HCT116 (cell line): ENCODE measurements at regions not wholly inside any gene's neighbourhood (a gene's known extent, or its start where the extent isn't known, plus 50 kb on each side); places are given as distances from the start of the nearest gene placed in this dataset.

Source experiments
- ATAC-seq: fragments of 200-7000 bp; cut with Tn5 transposase; 2 replicates; pipeline ENCODE4 v1.9.1; 2020; ENCODE audit warnings: mild to moderate bottlenecking, moderate library complexity
- BruUV-seq: library from RNA; stranded (reverse); fragments of 400-500 nt; replicated peaks from 2 replicates; lab custom pipeline; 2021; lab: Mats Ljungman, UMichigan
- CTCF ChIA-PET: fragments of 300-600 bp; sonication (Branson Sonifier 250); formaldehyde crosslinking; loops from one replicate; lab custom pipeline; 2021; ENCODE audit warnings: antibody characterized with exemption; lab: Charles Lee
- POLR2A ChIA-PET: fragments of 300-600, 350-600 bp; sonication (Branson Sonifier 250); formaldehyde crosslinking; loops from one replicate; lab custom pipeline; 2021; ENCODE audit warnings: antibody characterized with exemption; lab: Charles Lee
- RAD21 ChIA-PET, 2 experiments: fragments of 300-600 bp; sonication (Branson Sonifier 250); formaldehyde crosslinking; loops; one replicate each; lab custom pipeline; 2023; ENCODE audit warnings: low total read pairs in 2 of 2; ENCODE audit not compliant: uncharacterized antibody in 2 of 2, unreplicated experiment in 2 of 2, low non-redundant PET in 1 of 2; lab: Charles Lee
- DNase-seq: peaks from one replicate; pipeline ENCODE4 v3.0.0-alpha.2; 2010; ENCODE audit warnings: low read depth, low spot score
- H2AFZ ChIP-seq: fragments of 200-600 bp; shearing (Covaris generic), sonication (generic); 2 replicates; pipeline ENCODE4 v1.6.1; 2017; ENCODE audit warnings: low read depth, mixed run types, mixed read lengths, antibody characterized with exemption, low read length; ENCODE audit not compliant: poor library complexity, severe bottlenecking
- H3K27ac ChIP-seq: 2 replicates; pipeline ENCODE4 v1.5.1; 2012; ENCODE audit warnings: low read depth, low read length
- H3K27me3 ChIP-seq: fragments of 200-600 bp; sonication (generic); 2 replicates; pipeline ENCODE4 v1.6.1; 2016; ENCODE audit warnings: mixed run types, low read length, mixed read lengths; ENCODE audit not compliant: insufficient read depth
- H3K36me3 ChIP-seq, 2 experiments: fragments of 200-500 bp in 1 of 2; fragments of 200-600 bp in 1 of 2; sonication (Bioruptor generic) in 1 of 2; sonication (generic) in 1 of 2; 2 replicates each; pipeline versions ENCODE4 v1.5.1 to v1.6.1; 2014 to 2016; ENCODE audit warnings: low read length in 2 of 2, inconsistent platforms in 1 of 2, mixed read lengths in 1 of 2, mixed run types in 1 of 2; ENCODE audit not compliant: insufficient read depth in 2 of 2, control insufficient read depth in 1 of 2
- H3K4me1 ChIP-seq, 2 experiments: fragments of 200-600 bp in 1 of 2; sonication (generic) in 1 of 2; 2 replicates each; pipeline versions ENCODE4 v1.5.1 to v1.6.1; 2012 to 2017; ENCODE audit warnings: low read length in 2 of 2, inconsistent platforms in 1 of 2, mild to moderate bottlenecking in 1 of 2, mixed read lengths in 1 of 2, mixed run types in 1 of 2, moderate library complexity in 1 of 2; ENCODE audit not compliant: insufficient read depth in 2 of 2, control insufficient read depth in 1 of 2
- H3K4me2 ChIP-seq: fragments of 200-600 bp; sonication (generic); 2 replicates; pipeline ENCODE4 v1.6.1; 2017; ENCODE audit warnings: mixed run types, low read length, mixed read lengths
- H3K4me3 ChIP-seq, 2 experiments: fragments of 200-600 bp in 1 of 2; sonication (generic) in 1 of 2; replicated peaks in 1 of 2; 2 replicates each; pipeline ENCODE4 v1.5.1; 2011 to 2016; ENCODE audit warnings: low read length in 2 of 2, control low read depth in 1 of 2, low read depth in 1 of 2, mild to moderate bottlenecking in 1 of 2, mixed read lengths in 1 of 2, mixed run types in 1 of 2
- H3K79me2 ChIP-seq: fragments of 200-600 bp; sonication (generic); 2 replicates; pipeline ENCODE4 v1.6.1; 2017; ENCODE audit warnings: mild to moderate bottlenecking, mixed run types, low read length, moderate library complexity, mixed read lengths; ENCODE audit not compliant: insufficient read depth
- H3K9ac ChIP-seq: fragments of 200-600 bp; sonication (generic); 2 replicates; pipeline ENCODE4 v1.6.1; 2016; ENCODE audit warnings: low read length, mixed read lengths
- H3K9me2 ChIP-seq: fragments of 200-600 bp; sonication (generic), shearing (Covaris generic); 2 replicates; pipeline ENCODE4 v1.6.1; 2017; ENCODE audit warnings: mixed run types, mild to moderate bottlenecking, moderate library complexity; ENCODE audit not compliant: insufficient read depth
- H3K9me3 ChIP-seq, 2 experiments: fragments of 200-500 bp in 1 of 2; fragments of 200-600 bp in 1 of 2; sonication (Bioruptor generic) in 1 of 2; sonication (generic) in 1 of 2; 2 replicates each; pipeline ENCODE4 v1.6.1; 2014 to 2017; ENCODE audit warnings: low read length in 2 of 2, mixed read lengths in 2 of 2, inconsistent platforms in 1 of 2, low read depth in 1 of 2, mild to moderate bottlenecking in 1 of 2, mixed run types in 1 of 2, moderate library complexity in 1 of 2; ENCODE audit not compliant: control insufficient read depth in 1 of 2, insufficient read depth in 1 of 2
- H4K20me1 ChIP-seq: fragments of 200-600 bp; sonication (generic), shearing (Covaris generic); 2 replicates; pipeline ENCODE4 v1.6.1; 2017; ENCODE audit warnings: mixed run types, mild to moderate bottlenecking, moderate library complexity; ENCODE audit not compliant: insufficient read depth
- CEBPB ChIP-seq: IDR thresholded peaks from 2 replicates; pipeline ENCODE4 v1.6.1; 2012; ENCODE audit warnings: low read depth
- EZH2 ChIP-seq: fragments of 200-600 bp; sonication (generic); IDR thresholded peaks from 2 replicates; pipeline ENCODE4 v1.6.1; 2017; ENCODE audit warnings: antibody characterized with exemption, mixed run types
- MAX ChIP-seq: IDR thresholded peaks from 2 replicates; pipeline ENCODE4 v1.6.1; 2012
- POLR2A ChIP-seq: IDR thresholded peaks from 2 replicates; pipeline ENCODE4 v1.7.0; 2011; ENCODE audit warnings: borderline replicate concordance; ENCODE audit not compliant: insufficient read depth, insufficient read length; ENCODE audit errors: extremely low read depth
- RAD21 ChIP-seq: IDR thresholded peaks from 2 replicates; pipeline ENCODE4 v1.6.1; 2012; ENCODE audit warnings: low read depth, mild to moderate bottlenecking
- REST ChIP-seq: IDR thresholded peaks from 2 replicates; pipeline ENCODE4 v1.6.1; 2012; ENCODE audit warnings: low read depth
- SP1 ChIP-seq: IDR thresholded peaks from 2 replicates; pipeline ENCODE4 v1.6.1; 2012; ENCODE audit warnings: low read depth
- TCF7L2 ChIP-seq: IDR thresholded peaks from 2 replicates; pipeline ENCODE4 v1.7.0; 2011; ENCODE audit warnings: borderline replicate concordance, inconsistent platforms; ENCODE audit not compliant: insufficient read depth, insufficient read length; ENCODE audit errors: extremely low read depth
- ZNF274 ChIP-seq: fragments of 200-500 bp; sonication (Bioruptor generic); IDR thresholded peaks from 2 replicates; pipeline ENCODE4 v1.6.1; 2014; ENCODE audit warnings: mild to moderate bottlenecking, low read depth, low read length, inconsistent platforms
- intact Hi-C: fragments of 100-400 bp; cut with micrococcal nuclease; formaldehyde crosslinking; loops from 2 replicates; pipeline ENCODE4 v1.10.0; 2022

GRCh38 chr2:67164771-67165522 lies 232.2 kb upstream of the ETAA1 start:
- TF ChIP-seq REST, result no peak
- TF ChIP-seq SP1, result no peak
- no peak for TF ChIP-seq EZH2
- TF ChIP-seq CEBPB, result no peak
- no peak for TF ChIP-seq RAD21
- no peak for TF ChIP-seq TCF7L2
- no peak for TF ChIP-seq MAX
- TF ChIP-seq POLR2A, result no peak
- no peak for TF ChIP-seq ZNF274
- RAD21 ChIA-PET, result no interaction called here
- H3K9me3 ChIP-seq, result no peaks in the 10 kb centered on the region

More at GRCh38 chr2:67164771-67165522, 232.2 kb upstream of the ETAA1 start:
- H3K4me2 ChIP-seq, result no peak overlapping the region
- no peaks in the 10 kb centered on the region for H3K27me3 ChIP-seq
- no peak overlapping the region for H3K27ac ChIP-seq
- H3K9ac ChIP-seq, result no peak overlapping the region
- ChIA-PET CTCF (no interaction called here), POLR2A (no interaction called here)
- no peaks in the 10 kb centered on the region for H4K20me1 ChIP-seq
- H3K79me2 ChIP-seq, result no peaks in the 10 kb centered on the region
- H3K36me3 ChIP-seq, result no peaks in the 10 kb centered on the region
- no peaks in the 10 kb centered on the region for H3K4me1 ChIP-seq
- no peak for ATAC-seq
- no TSS peak for BruUV-seq
- no peak overlapping the region for H3K4me3 ChIP-seq
- no peak for DNase-seq
- no peaks in the 10 kb centered on the region for H3K9me2 ChIP-seq
- no peak overlapping the region for H2AFZ ChIP-seq
- intact Hi-C loops, result no loop called here
